GF-D8 (cell line): ENCODE measurements at regions not wholly inside any gene's neighbourhood (a gene's known extent, or its start where the extent isn't known, plus 50 kb on each side); places are given as distances from the start of the nearest gene placed in this dataset.
"Not testable (repeated sequence)": the region's sequence is repeated elsewhere in the genome, so short reads cannot be mapped to it uniquely, and the experiment has no call there.

ENCODE experiments used
- DNase-seq: peaks from one replicate; lab custom pipeline; 2025; lab: John Stamatoyannopoulos, UW

DNA sequence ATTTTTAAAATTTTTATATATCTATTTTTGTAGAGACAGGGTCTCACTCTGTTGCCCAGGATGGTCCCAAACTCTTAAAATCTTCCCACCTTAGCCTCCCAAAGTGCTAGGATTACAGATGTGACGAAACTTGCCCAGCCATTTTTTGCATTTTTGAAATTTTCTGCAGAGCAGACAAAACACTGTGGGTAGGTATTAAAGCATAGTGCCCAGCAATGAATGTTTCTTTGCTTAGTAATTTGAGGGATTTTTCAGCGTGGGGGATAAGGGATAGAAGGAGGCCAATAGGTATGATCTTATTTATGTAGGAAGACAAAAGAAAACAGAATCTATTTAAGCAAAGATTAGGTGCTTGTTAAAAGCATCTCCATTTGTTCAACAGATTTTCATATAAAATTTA is 446.8 kb upstream of the DPH6 start:
- DNase-seq, result no peak

DNA sequence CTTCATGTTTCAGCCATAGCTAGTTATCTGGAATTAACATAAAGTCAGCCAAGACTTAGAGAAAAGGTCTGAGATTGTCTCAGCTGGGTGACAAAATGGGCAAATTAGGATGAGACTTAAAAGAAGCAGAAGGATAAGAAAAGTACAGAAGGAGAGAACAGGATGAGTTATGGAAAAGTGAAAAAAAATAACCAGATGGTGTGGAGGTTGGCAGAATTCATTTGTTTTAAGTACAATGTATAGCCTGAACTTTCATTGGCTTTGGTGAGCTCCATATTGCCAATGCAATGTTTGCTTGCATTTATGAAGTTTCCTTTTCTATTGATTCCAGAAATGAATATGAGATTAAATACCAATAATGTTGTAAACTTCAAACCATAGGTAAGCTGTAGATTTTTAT is 447.2 kb upstream of the DPH6 start:
- no peak for DNase-seq

DNA sequence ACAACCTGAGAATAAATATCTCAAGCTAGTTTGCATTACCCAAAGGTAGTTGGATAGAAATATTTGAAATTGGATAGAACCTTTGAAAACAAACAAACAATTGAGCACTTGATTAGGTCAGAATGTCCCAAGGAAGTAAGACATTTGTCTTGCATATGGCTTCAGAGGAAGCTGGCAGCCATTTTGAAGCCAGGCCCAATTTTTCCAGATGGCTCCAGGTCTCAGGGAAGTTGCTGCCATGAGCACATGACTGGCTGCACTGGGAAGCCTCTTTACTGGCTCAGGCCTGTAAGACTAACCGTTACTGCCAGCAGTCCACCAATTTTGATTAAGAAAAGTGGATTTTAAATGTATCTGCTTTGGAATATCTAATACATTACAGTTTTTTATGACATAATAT is 448.9 kb upstream of the DPH6 start:
- no peak for DNase-seq

- DNase-seq, result no peak
Observed at GRCh38 chr15:35998663-35999602, 453.0 kb upstream of the DPH6 start.

DNA sequence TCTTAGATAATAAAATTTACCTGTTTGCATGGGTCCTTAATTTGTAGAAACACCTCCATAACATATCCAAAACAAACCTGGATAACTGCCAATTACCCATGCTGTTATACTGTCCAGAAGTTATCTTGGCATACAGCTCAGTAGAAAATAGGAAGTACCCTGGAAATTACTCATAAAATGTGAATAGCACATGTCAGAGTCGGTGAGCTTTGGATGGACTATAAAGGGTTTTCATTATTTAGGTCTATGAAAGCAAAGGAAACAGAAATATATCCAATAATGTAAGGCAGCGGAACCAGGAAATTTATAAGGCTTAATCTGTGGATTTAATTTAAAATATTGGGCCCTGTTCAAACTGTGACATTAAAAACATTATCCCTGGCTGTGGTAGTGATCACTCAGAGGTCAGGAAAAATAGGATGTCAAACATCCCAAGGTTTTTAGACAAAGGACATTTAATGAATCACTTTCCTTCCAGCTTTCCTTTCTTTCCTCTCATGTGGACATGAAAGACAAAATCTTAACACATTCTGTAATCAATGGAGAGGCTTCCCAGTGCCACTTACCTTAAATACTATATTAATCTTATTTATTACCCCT is 459.0 kb upstream of the DPH6 start:
- no peak for DNase-seq

- no peak for DNase-seq
Observed at GRCh38 chr15:36005542-36005941, 459.6 kb upstream of the DPH6 start.

DNA sequence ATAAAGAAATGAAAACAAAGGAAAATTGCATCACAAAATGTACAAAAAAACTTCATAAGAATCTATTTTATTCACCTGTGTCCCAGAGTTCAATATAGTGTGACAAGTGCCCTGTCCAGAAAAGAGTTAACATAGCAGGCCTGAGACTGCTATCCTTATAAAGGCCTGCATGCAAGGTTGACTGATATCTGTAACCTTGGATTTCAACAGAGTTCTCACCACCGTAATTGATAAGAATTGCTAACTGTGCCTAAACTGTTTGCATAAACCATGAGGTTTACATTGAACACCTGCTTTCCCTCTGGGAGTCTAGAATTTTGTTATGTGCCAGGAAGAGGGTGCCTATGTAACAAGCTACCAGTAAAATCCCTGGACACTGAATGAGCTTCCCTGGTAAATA is 461.7 kb upstream of the DPH6 start:
- no peak for DNase-seq

- DNase-seq, result no peak
Observed at GRCh38 chr15:36008719-36009118, 462.8 kb upstream of the DPH6 start.

GRCh38 chr15:36024031-36024688 is 478.2 kb upstream of the DPH6 start:
- DNase-seq, result no peak

- no peak for DNase-seq
Observed at GRCh38 chr15:36026627-36027283, 480.8 kb upstream of the DPH6 start.

DNA sequence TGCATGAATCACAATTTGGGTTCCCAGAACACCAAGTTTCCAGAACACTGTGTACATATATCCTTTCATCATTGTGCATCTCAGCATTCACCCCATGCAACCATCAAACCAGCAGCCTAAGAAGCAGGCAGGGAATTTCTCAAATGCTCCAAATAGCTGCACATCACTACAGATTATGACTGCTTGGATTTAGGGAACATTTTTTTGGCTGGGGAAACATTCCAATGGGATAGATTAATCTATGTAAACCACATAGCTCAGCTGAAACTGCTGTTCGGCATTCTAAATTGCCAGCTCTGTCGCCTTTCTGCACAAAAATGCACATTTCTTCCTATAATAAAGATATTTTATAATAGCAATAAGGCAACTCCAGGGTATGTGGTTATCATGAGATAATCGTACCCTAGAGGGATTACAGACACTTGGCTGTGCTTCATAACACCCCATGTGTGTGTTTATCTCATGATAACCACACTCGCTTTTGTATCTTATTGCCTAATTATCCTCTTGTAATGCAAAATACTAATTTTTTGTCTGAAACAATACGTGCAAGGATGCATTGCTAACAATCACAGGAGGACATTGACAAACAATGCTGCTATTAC is 483.7 kb upstream of the DPH6 start:
- no peak for DNase-seq

DNA sequence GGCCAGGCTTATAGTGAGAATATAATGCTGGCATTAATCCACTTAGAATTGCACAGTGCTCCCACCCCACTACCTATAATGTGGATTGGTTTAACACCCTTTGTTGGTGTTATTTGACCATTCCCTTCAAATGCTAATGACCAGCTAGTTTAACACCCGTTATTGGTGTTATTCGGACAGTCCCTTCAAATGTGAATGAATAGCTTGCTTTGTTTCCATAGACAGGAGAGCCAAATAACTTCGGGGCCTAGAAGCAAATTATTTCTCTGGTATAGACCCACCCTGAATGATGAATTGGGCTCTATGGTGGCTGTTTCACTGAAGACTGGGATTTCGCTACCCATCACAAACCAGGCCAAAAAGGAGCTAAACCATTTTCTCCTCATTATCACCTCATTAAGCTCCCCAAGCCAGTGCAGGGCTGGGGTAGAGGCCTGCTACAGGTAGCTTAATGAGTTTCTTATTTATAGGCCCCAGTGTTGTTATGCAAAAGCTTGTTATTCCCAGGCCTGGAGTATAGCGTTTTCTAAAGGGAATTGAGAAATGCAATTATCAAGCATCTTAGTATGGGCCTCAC is 494.1 kb upstream of the DPH6 start:
- no peak for DNase-seq

- not testable (repeated sequence) for DNase-seq
Observed at GRCh38 chr15:36047018-36047716, 501.2 kb upstream of the DPH6 start.

- DNase-seq, result no peak
Observed at GRCh38 chr15:36050899-36051298, 504.9 kb upstream of the DPH6 start.

GRCh38 chr15:36052641-36053040 is 506.7 kb upstream of the DPH6 start:
- DNase-seq, result not testable (repeated sequence)

- DNase-seq, result no peak
Observed at GRCh38 chr15:36053746-36054145, 507.8 kb upstream of the DPH6 start.

- no peak for DNase-seq
Observed at GRCh38 chr15:36059596-36059995, 513.6 kb upstream of the DPH6 start.

GRCh38 chr15:36062357-36062756 is 516.4 kb upstream of the DPH6 start:
- no peak for DNase-seq

GRCh38 chr15:36066757-36067156 is 512.7 kb upstream of the CDIN1 start:
- DNase-seq, result no peak

- no peak for DNase-seq
Observed at GRCh38 chr15:36067483-36068274, 511.7 kb upstream of the CDIN1 start.
